Upper lobe of left lung (tissue), 6 donors: ENCODE measurements at regions not wholly inside any gene's neighbourhood (a gene's known extent, or its start where the extent isn't known, plus 50 kb on each side); places are given as distances from the start of the nearest gene placed in this dataset.

Experiments
- ATAC-seq, 2 donors: fragments of 200-7000 bp; cut with Tn5 transposase; one replicate each; pipeline ENCODE4 v1.9.1; 2022; ENCODE audit warnings: mild to moderate bottlenecking in 2 of 2, moderate library complexity in 2 of 2; ENCODE audit not compliant: low FRiP score in 2 of 2
- DNase-seq, 2 donors: peaks; one replicate each; pipeline ENCODE4 v3.0.0-alpha.2; 2019 to 2020
- H3K27ac ChIP-seq, 4 donors: fragments of 200-600 bp; sonication (generic); one replicate each; pipeline ENCODE4 v1.5.1; 2016 to 2019
- H3K27me3 ChIP-seq, 4 donors: fragments of 200-600 bp; sonication (generic); one replicate each; pipeline ENCODE4 v1.5.1; 2017 to 2019
- H3K36me3 ChIP-seq, 4 donors: fragments of 200-600 bp; sonication (generic); one replicate each; pipeline ENCODE4 v1.5.1; 2016 to 2019
- H3K4me1 ChIP-seq, 4 donors: fragments of 200-600 bp; sonication (generic); one replicate each; pipeline ENCODE4 v1.5.1; 2018 to 2019
- H3K4me3 ChIP-seq, 4 donors: fragments of 200-600 bp; sonication (generic); one replicate each; pipeline ENCODE4 v1.5.1; 2017 to 2019; ENCODE audit warnings: mild to moderate bottlenecking in 2 of 4, moderate library complexity in 1 of 4
- H3K9me3 ChIP-seq, 4 donors: fragments of 200-600 bp; sonication (generic); one replicate each; pipeline ENCODE4 v1.5.1; 2018 to 2019
- EP300 ChIP-seq, 4 donors: sonication (generic); formaldehyde crosslinking; IDR thresholded peaks; one replicate each; pipeline ENCODE4 v1.5.1; 2017; ENCODE audit warnings: antibody characterized with exemption in 4 of 4, control low read depth in 2 of 4
- POLR2A ChIP-seq, 4 donors: fragments of 450-650 bp; IDR thresholded peaks; one replicate each; pipeline ENCODE4 v1.5.1; 2016 to 2017; ENCODE audit warnings: antibody characterized with exemption in 4 of 4, mild to moderate bottlenecking in 2 of 4
- POLR2AphosphoS5 ChIP-seq, 2 donors: sonication (generic); formaldehyde crosslinking; IDR thresholded peaks; one replicate each; pipeline ENCODE4 v1.5.1; 2017; ENCODE audit warnings: antibody characterized with exemption in 2 of 2
- whole genome bisulfite sequencing, 2 donors: methylation state at CpG; one replicate each; pipeline ENCODE4 v1.1.5; 2017 to 2018; 5-methylcytosine and 5-hydroxymethylcytosine counted together
- TF ChIP-seq, protein P1 (sequence below), 6 experiments: fragments of 450-650 bp in 4 of 6; fragments of 200-600 bp in 2 of 6; sonication (generic) in 2 of 6; IDR thresholded peaks; one replicate each; pipeline ENCODE4 v1.5.1; 2016 to 2019; ENCODE audit warnings: antibody characterized with exemption in 6 of 6
- donor health status: DM: no; HTN: no; CAD: no; lungs with moderate emphysema.
- donor health status: DM: no; HTN: yes; CAD: no; lungs with severe emphysema.

DNA sequence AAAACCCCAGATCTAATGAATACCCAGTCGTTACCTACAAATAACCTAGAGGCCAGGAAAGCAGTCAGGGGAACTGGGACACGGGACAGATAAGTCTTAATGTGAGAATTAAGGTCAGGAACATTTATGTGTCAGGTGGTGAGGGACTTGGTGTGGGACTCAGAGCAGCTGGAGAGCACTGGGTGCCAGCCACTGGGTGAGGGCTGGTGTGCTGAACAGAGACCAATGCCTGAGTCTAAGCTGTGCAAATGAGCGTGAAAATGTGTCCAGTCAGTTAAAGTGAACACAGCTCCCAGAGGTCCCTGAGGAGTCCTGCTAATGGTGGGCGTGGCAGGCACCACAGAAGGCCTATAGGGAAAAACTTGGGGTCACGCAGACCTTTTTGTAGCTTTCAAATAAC, 225.9 kb downstream of the C1D start:
- ATAC-seq (no peak), DNase-seq (no peak)
- H3K4me1 ChIP-seq = no peaks in the 10 kb centered on the region
- no peak overlapping the region for H3K27ac ChIP-seq
- TF ChIP-seq POLR2AphosphoS5 (IDR thresholded peaks at IDR 0.05) (no peak), EP300 (IDR thresholded peaks at IDR 0.05) (no peak), POLR2A (IDR thresholded peaks at IDR 0.05) (no peak)
- TF ChIP-seq, protein P1, sequence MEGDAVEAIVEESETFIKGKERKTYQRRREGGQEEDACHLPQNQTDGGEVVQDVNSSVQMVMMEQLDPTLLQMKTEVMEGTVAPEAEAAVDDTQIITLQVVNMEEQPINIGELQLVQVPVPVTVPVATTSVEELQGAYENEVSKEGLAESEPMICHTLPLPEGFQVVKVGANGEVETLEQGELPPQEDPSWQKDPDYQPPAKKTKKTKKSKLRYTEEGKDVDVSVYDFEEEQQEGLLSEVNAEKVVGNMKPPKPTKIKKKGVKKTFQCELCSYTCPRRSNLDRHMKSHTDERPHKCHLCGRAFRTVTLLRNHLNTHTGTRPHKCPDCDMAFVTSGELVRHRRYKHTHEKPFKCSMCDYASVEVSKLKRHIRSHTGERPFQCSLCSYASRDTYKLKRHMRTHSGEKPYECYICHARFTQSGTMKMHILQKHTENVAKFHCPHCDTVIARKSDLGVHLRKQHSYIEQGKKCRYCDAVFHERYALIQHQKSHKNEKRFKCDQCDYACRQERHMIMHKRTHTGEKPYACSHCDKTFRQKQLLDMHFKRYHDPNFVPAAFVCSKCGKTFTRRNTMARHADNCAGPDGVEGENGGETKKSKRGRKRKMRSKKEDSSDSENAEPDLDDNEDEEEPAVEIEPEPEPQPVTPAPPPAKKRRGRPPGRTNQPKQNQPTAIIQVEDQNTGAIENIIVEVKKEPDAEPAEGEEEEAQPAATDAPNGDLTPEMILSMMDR (IDR thresholded peaks at IDR 0.05) = no peak
- H3K36me3 ChIP-seq = no peaks in the 10 kb centered on the region
- no peak overlapping the region for H3K4me3 ChIP-seq
- WGBS, 2 donors = 76 to 86% methylated on average over 5 of the region's 5 CpGs
- H3K9me3 ChIP-seq = no peaks in the 10 kb centered on the region
- no peaks in the 10 kb centered on the region for H3K27me3 ChIP-seq

DNA sequence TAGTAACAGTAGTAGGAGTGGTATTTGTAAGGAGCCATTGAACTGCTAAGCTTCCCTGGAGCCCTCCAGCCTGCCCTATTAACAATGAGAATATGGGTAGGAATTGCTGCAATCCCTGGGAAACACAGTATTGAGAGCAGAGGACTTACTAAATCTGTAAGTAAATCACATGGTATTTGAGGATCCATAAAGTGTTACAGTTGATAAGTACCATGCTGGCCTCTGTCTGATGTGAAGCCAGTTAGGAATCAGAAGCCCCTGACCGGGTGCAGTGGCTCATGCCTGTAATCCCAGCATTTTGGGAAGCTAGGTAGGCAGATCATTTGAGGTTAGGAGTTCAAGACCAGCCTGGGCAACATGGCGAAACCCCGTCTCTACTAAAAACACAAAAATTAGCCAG, 224.6 kb downstream of the C1D start:
- H3K27ac ChIP-seq = no peak overlapping the region
- ATAC-seq (no peak), DNase-seq (no peak)
- H3K4me1 ChIP-seq = no peaks in the 10 kb centered on the region
- no peak overlapping the region for H3K4me3 ChIP-seq
- no peaks in the 10 kb centered on the region for H3K27me3 ChIP-seq
- no peaks in the 10 kb centered on the region for H3K36me3 ChIP-seq
- 89 to 100% methylated on average over 3 of the region's 3 CpGs for WGBS, 2 donors
- H3K9me3 ChIP-seq = no peaks in the 10 kb centered on the region
- TF ChIP-seq, protein P1 (IDR thresholded peaks at IDR 0.05) = no peak
- TF ChIP-seq POLR2AphosphoS5 (IDR thresholded peaks at IDR 0.05) = no peak
- no peak for TF ChIP-seq EP300 (IDR thresholded peaks at IDR 0.05)
- TF ChIP-seq POLR2A (IDR thresholded peaks at IDR 0.05) = no peak

DNA sequence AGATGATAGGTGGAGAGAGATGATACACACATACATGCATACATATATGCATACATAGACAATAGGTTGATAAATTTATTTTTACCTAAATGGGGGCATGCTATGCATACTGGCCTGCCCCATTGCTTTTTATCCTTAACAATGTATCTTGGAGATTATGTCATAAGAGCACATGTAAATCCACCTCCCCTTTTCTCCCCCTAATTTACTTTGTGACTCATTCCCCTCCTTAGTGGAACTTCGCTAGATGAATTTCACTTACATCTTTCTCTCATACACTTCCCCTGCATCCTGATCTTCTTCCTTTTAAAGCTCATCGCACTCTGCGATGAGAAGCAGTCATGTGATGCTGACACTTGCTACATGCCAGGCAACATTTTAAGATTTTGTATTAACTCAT, 223.6 kb downstream of the C1D start:
- no peaks in the 10 kb centered on the region for H3K36me3 ChIP-seq
- DNase-seq (no peak), ATAC-seq (no peak)
- no peak overlapping the region for H3K27ac ChIP-seq
- WGBS, 2 donors = 83 to 91% methylated on average over 3 of the region's 3 CpGs
- no peak overlapping the region for H3K4me3 ChIP-seq
- H3K27me3 ChIP-seq = no peaks in the 10 kb centered on the region
- H3K9me3 ChIP-seq = no peaks in the 10 kb centered on the region
- H3K4me1 ChIP-seq = no peaks in the 10 kb centered on the region
- no peak for TF ChIP-seq EP300 (IDR thresholded peaks at IDR 0.05)
- no peak for TF ChIP-seq POLR2AphosphoS5 (IDR thresholded peaks at IDR 0.05)
- TF ChIP-seq, protein P1 (IDR thresholded peaks at IDR 0.05) = no peak
- TF ChIP-seq POLR2A (IDR thresholded peaks at IDR 0.05) = no peak

DNA sequence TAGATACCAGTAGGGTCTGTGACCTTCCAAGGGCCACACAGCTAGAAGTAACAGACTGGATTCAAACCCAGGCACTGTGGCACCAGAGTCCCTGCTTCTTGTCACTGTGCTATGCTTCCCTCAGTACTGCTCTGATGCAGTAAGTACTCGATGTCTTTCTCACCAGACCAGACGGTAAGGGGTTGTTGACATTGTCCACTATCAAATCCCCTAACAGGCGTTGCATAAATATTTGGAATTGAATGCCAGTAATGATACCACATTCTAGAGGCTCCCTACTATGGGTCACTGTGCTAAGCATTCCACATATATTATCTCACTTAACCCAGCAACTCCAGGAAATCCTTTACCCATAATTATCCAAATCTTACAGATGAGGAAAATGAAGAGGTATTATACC, 223.1 kb downstream of the C1D start:
- Histone ChIP-seq H3K9me3 (no peaks in the 10 kb centered on the region), H3K27me3 (no peaks in the 10 kb centered on the region), H3K4me3 (no peak overlapping the region), H3K27ac (no peak overlapping the region), H3K36me3 (no peaks in the 10 kb centered on the region), H3K4me1 (no peaks in the 10 kb centered on the region)
- TF ChIP-seq, protein P1 (IDR thresholded peaks at IDR 0.05) = no peak
- TF ChIP-seq POLR2A (IDR thresholded peaks at IDR 0.05) (no peak), EP300 (IDR thresholded peaks at IDR 0.05) (no peak), POLR2AphosphoS5 (IDR thresholded peaks at IDR 0.05) (no peak)
- DNase-seq = no peak
- ATAC-seq = no peak
- WGBS, 2 donors = 59 to 71% methylated on average over 3 of the region's 3 CpGs

DNA sequence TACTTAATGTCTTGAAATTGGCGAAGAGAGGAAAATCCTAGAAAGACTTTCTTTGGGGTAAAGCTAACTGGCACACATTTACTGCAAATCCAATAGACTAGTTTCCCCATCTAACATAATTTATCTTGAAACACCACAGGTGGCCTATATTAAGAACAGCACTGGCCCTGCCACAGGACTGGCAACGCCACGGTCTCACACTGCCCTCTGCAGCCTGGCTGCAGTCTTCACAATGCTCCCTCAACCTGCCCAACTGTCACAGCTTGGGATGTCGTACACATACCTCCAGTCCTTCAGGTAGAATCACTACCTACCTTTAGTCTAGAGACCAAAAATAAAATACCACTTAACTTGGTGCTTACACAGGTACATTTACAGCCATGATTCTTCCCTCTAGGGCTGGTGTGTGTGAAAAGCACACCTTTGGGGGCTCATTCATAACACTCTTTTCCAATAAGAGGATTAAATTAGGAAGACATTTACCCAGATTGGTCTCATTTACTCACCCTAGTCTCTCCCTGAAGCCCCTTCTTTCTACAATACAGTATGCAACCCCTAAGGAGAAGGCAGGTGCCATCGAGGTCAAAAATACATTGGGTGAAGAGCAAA, 222.2 kb downstream of the C1D start:
- no peak overlapping the region for H3K4me3 ChIP-seq
- DNase-seq (peak; percentile 52 to 62), ATAC-seq (peak; percentile 82)
- no peaks in the 10 kb centered on the region for H3K9me3 ChIP-seq
- no peaks in the 10 kb centered on the region for H3K27me3 ChIP-seq
- no peak overlapping the region for H3K27ac ChIP-seq
- no peaks in the 10 kb centered on the region for H3K4me1 ChIP-seq
- TF ChIP-seq POLR2A (IDR thresholded peaks at IDR 0.05) = no peak
- no peak for TF ChIP-seq EP300 (IDR thresholded peaks at IDR 0.05)
- no peak for TF ChIP-seq POLR2AphosphoS5 (IDR thresholded peaks at IDR 0.05)
- TF ChIP-seq, protein P1 (IDR thresholded peaks at IDR 0.05) = peak; percentile 52 to 79 (median 68)
- H3K36me3 ChIP-seq = no peaks in the 10 kb centered on the region
- WGBS, 2 donors = 34 to 37% methylated on average over 5 of the region's 5 CpGs
